Myocyte (in vitro differentiated cells): ENCODE measurements at regions not wholly inside any gene's neighbourhood (a gene's known extent, or its start where the extent isn't known, plus 50 kb on each side); places are given as distances from the start of the nearest gene placed in this dataset.
"Not testable (repeated sequence)": the region's sequence is repeated elsewhere in the genome, so short reads cannot be mapped to it uniquely, and the experiment has no call there.

Experiments used
- DNase-seq: peaks from one replicate; pipeline ENCODE4 v3.0.0-alpha.2; 2012; ENCODE audit warnings: low read depth

DNA sequence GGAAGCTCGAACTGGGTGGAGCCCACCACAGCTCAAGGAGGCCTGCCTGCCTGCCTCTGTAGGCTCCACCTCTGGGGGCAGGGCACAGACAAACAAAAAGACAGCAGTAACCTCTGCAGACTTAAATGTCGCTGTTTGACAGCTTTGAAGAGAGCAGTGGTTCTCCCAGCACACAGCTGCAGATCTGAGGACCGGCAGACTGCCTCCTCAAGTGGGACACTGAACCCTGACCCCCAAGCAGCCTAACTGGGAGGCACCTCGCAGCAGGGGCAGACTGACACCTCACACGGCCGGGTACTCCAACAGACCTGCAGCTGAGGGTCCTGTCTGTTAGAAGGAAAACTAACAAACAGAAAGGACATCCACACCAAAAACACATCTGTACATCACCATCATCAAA, 730.9 kb upstream of the ACTRT1 start:
- not testable (repeated sequence) for DNase-seq

DNA sequence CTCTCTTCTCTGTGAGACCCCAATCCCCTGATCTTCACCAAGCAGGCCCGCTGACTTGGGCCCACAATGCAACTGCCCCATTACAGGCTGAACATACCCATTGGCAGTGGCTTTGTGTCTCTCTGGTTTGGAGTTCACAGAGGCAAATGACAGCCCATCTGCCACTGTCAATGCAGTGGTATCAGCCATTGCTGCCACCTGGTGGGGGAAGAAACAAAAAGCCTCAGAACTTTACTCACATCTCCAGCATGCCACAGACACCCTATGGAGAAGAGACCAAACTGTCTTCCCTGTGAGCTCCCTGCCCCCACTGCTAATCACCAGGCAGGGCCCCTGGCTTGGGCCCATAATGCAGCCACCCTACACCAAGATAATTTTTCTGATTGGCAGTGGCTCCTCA, 729.3 kb upstream of the ACTRT1 start:
- no peak for DNase-seq

DNA sequence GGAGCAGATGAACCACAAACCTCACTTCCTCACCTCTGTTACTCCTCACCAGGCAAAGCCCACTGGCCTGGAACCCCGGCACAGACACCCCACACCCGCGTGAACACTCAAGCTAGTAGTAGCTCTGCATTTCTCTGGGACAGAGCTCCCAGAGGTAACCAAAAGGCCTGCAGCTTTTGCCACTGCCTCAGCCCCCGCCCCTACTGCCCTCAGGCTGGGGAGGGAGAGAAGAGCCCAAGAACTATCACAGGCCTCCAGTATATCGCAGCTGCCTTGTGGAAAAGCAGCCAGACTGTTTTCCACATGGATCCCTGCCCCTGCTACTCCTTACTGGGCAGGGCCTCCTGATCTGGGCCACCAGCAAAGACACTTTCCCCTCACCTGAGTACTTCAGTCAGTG, 728.7 kb upstream of the ACTRT1 start:
- DNase-seq, result no peak

DNA sequence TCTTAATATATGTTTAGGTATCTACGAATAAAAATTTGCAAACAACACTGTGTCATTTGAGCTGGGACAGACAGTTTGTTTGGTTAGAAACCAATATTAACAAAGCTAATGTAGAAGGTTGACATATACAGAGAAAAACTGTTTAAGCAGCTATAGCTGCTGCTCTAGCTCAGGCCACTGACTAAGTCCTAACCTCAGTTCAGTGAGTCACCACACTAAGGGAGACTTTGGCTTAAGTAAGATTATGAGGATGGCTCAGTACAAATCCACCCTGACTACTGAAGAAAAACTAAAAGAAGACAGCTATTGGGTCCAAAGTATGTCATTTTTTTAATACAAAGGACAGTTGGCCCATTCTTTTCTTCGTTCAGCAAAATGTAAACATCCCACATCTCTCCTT, 717.3 kb upstream of the ACTRT1 start:
- no peak for DNase-seq

DNA sequence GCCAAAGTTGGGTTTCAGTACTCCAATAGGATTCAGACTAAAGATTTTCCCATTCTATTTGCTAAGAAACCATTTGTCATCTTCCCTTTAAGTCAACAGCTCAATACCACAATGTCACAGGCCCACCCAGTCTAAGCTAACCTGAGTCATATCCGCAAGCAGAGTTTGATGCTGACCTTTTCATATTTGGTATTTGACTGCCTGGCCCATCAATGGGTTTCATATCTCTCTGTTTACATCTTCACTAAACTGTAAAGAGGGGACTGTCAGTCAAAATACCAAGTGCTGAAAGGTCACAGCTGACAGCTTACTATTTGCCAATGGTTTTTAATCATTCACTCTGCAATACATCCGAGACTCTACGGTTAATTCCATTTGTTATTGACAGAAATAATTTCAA, 707.5 kb upstream of the ACTRT1 start:
- DNase-seq, result no peak

GRCh38 chrX:128759177-128759576, 707.0 kb upstream of the ACTRT1 start:
- DNase-seq, result no peak

DNA sequence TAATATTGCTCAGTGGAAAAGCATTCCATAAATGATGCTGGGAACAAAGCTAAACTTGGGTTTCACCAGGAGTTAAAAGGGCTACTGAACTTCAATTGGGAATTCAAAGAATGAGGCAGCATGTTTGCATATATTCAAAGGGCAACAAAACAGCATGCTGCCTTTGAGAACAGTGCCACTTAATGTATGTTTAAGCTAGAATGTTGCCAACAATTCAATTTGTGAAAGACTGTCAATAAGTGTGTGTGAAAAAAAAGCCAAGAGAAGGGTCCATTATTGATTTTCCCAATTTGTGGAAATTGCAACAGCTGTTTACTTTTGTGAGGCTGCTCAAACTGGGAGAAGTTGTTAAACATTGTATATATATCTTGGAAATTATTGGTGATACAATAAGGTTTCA, 701.9 kb upstream of the ACTRT1 start:
- no peak for DNase-seq

DNA sequence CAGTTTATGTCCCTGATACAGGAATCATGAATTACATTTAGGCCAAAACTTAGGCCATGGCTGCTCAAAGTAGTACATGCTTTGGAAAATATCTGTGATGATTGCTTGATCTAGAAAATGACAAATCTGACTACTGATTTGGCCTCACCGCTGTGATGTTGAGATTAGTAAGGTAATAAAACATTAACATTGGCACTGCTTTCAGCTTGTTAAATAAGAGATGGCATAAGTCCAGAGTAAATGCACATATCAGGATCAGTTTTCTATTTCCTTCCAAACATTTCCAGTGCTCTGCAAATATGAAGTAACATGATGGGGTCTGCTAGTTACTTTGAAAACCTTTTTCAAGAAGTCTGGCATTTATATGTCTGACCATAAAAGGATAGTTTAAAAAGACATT, 687.3 kb upstream of the ACTRT1 start:
- DNase-seq, result no peak

GRCh38 chrX:128728943-128729342, 676.7 kb upstream of the ACTRT1 start:
- DNase-seq, result no peak

DNA sequence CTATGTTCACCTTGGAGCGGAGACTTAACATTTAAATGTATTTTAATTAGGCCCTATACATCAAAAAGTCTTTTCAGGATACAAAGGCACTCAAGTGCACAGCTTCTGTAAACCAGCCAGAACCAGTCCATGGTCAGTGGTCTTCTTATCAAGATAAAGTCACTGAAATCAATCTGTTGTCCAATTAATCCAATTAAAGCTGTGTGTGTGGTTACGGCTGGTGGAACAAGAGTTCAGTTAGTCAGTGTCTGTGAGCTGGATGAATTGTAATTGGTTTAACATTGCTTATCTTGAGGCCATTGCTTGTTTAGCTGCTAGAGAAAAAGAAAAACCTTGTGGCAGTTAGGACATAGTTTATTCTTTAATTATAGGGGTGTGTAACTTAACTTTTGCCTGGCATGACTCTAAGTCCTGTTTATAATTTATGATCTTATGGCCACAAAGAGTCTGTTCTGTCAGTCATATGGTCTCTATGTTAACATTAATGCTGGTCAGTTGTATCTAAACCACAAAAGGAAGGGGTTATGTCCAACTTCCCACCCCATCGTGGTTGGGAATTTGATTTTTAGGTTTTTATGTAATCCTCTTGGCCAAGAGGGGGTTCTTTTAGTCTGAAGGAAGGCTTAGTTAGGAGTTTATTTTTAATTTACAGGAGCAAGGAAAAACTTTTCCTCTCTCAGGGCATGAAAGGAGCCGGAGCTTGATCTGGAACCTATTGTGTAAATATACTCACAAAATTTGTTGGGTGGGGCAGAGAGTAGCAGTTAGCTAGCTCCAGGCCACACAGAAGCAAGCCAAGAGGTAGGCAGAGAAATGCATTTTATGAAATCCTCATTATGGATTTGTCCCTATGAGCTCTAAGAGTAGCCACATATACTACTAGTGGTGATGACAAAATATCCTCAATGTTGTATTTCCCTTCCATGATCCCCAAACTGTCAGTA, 665.7 kb upstream of the ACTRT1 start:
- DNase-seq, result no peak

DNA sequence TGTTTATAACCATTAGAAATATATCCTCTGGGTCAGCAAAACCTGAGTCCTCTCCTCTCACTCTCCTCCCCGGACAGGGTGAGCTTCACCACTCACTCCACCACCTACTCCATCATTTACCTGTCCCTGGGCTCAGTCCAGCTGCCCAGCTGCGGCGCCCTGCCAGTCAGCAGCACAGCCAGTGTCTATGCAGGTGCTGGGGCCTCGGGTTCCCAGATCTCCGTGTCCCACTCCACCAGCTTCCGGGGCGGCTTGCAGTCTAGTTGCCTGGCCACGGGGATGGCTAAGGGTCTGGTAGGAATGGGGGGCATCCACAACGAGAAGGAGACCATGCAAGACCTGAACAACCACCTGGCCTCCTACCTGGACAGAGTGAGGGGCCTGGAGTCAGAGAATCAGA, 662.2 kb upstream of the ACTRT1 start:
- DNase-seq, result no peak

- DNase-seq, result no peak
Measured at GRCh38 chrX:128699716-128700285, 647.6 kb upstream of the ACTRT1 start.

GRCh38 chrX:128698573-128699181, 646.5 kb upstream of the ACTRT1 start:
- DNase-seq, result no peak

GRCh38 chrX:128691872-128692271, 639.7 kb upstream of the ACTRT1 start:
- no peak for DNase-seq

GRCh38 chrX:128685387-128685786, 633.2 kb upstream of the ACTRT1 start:
- DNase-seq, result no peak

- DNase-seq, result no peak
Measured at GRCh38 chrX:128676651-128677050, 624.4 kb upstream of the ACTRT1 start.

- not testable (repeated sequence) for DNase-seq
Measured at GRCh38 chrX:128674326-128675086, 622.3 kb upstream of the ACTRT1 start.

GRCh38 chrX:128664211-128664610, 612.0 kb upstream of the ACTRT1 start:
- no peak for DNase-seq

- DNase-seq, result no peak
Measured at GRCh38 chrX:128653524-128654060, 601.4 kb upstream of the ACTRT1 start.

- no peak for DNase-seq
Measured at GRCh38 chrX:128650326-128650725, 598.1 kb upstream of the ACTRT1 start.

- DNase-seq, result no peak
Measured at GRCh38 chrX:128634754-128635153, 582.6 kb upstream of the ACTRT1 start.
